T-helper 2 cell treated with Interferon-gamma antibody and Interleukin-4, amounts not matched to agents 100 ng/mL and 5 ng/mL, for 36 hours (primary cell): ENCODE measurements at regions not wholly inside any gene's neighbourhood (a gene's known extent, or its start where the extent isn't known, plus 50 kb on each side); places are given as distances from the start of the nearest gene placed in this dataset.

Experiments
- intact Hi-C: fragments of 100-400 bp; cut with micrococcal nuclease; formaldehyde crosslinking; loops from one replicate; pipeline ENCODE4 v1.15.1; 2023

DNA sequence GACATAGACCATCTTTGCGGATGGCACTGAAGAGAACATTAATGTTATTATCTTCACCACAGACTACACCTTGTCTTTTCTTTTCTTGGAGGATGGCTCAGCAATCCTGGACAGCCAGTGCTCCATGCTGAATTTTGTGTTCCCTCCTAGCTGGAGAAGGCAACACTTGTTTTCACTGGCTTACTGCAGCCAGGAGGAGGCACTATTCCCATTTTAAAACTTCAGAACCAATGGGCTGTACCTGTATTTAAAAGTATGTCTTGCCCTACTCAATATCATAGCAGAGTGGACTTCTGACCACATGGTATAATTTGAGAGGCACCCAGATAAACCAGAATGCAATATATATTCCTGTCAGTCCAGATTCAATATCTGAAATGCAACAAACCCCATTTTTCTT is 53.3 kb upstream of the POGK start:
- intact Hi-C loops: no loop called here

DNA sequence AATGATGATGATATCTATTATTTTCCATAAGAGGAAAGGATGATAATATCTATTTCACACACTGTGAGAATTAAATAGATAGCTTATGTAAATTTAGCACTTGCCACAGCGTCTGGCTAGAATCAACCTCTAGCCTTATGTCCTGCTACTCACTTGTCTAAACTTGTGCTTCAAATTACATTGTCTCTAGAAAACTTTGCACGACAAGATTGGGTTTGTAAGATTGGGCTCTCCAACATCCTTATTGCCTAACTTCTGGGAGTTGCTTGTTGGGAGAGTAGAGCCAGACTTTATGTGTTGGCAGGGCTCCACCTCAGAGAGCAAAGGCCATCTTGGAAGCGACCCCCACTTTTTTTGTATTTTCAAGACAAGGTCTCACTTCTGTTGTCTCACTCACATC is 50.0 kb upstream of the POGK start:
- intact Hi-C loops: no loop called here
